Smooth muscle cell (in vitro differentiated cells): ENCODE measurements at regions not wholly inside any gene's neighbourhood (a gene's known extent, or its start where the extent isn't known, plus 50 kb on each side); places are given as distances from the start of the nearest gene placed in this dataset.

ENCODE experiments used
- DNase-seq: peaks from one replicate; lab custom pipeline; 2025; ENCODE audit not compliant: unreplicated experiment; lab: John Stamatoyannopoulos, UW
- H2AFZ ChIP-seq: fragments of 200-600 bp; sonication (generic); 2 replicates; pipeline ENCODE4 v1.6.0; 2016; ENCODE audit warnings: antibody characterized with exemption, low read depth, mild to moderate bottlenecking
- H3F3A ChIP-seq: fragments of 200-600 bp; sonication (generic); 2 replicates; pipeline ENCODE4 v1.6.0; 2017; ENCODE audit warnings: antibody characterized with exemption, low read depth
- H3K27ac ChIP-seq: fragments of 200-600 bp; sonication (generic); 2 replicates; pipeline ENCODE4 v1.5.1; 2016; ENCODE audit warnings: low read depth, mild to moderate bottlenecking
- H3K27me3 ChIP-seq: fragments of 200-600 bp; sonication (generic); 2 replicates; pipeline ENCODE4 v1.6.1; 2016; ENCODE audit warnings: low read depth, mild to moderate bottlenecking
- H3K36me3 ChIP-seq: fragments of 200-600 bp; sonication (generic); 2 replicates; pipeline ENCODE4 v1.5.1; 2016; ENCODE audit warnings: low read depth
- H3K4me1 ChIP-seq: fragments of 200-600 bp; sonication (generic); 2 replicates; pipeline ENCODE4 v1.5.1; 2016; ENCODE audit warnings: low read depth
- H3K4me2 ChIP-seq: fragments of 200-600 bp; sonication (generic); 2 replicates; pipeline ENCODE4 v1.6.0; 2016; ENCODE audit warnings: mild to moderate bottlenecking
- H3K4me3 ChIP-seq: fragments of 200-600 bp; sonication (generic); 2 replicates; pipeline ENCODE4 v1.5.1; 2016; ENCODE audit warnings: mild to moderate bottlenecking
- H3K79me2 ChIP-seq: fragments of 200-600 bp; sonication (generic); 2 replicates; pipeline ENCODE4 v1.6.0; 2016; ENCODE audit warnings: low read depth, mild to moderate bottlenecking
- H3K9ac ChIP-seq: fragments of 200-600 bp; sonication (generic); 2 replicates; pipeline ENCODE4 v1.6.0; 2016; ENCODE audit warnings: low read depth
- H3K9me3 ChIP-seq: fragments of 200-600 bp; sonication (generic); replicated peaks from 2 replicates; pipeline ENCODE4 v1.5.1; 2016; ENCODE audit warnings: low read depth
- H4K20me1 ChIP-seq: fragments of 200-600 bp; sonication (generic); 2 replicates; pipeline ENCODE4 v1.6.0; 2016; ENCODE audit warnings: low read depth
- CTCF ChIP-seq: fragments of 200-600 bp; sonication (generic); IDR thresholded peaks from 2 replicates; pipeline ENCODE4 v1.5.1; 2017; ENCODE audit warnings: borderline replicate concordance, mild to moderate bottlenecking, antibody characterized with exemption; ENCODE audit not compliant: insufficient read depth, poor library complexity, severe bottlenecking
- WGBS: methylation state at CpG from one replicate; pipeline ENCODE4 v1.1.7; 2016; ENCODE audit warnings: low lambda C conversion rate; 5-methylcytosine and 5-hydroxymethylcytosine counted together

GRCh38 chr7:109318136-109318535 lies 748.5 kb downstream of the DNAJB9 start:
- no peak for DNase-seq
- Histone ChIP-seq H4K20me1 (no peaks in the 10 kb centered on the region), H3F3A (no peaks in the 10 kb centered on the region), H3K4me3 (no peak overlapping the region), H3K4me2 (no peak overlapping the region), H3K27ac (no peak overlapping the region), H3K4me1 (no peaks in the 10 kb centered on the region), H3K9ac (no peak overlapping the region), H3K36me3 (no peaks in the 10 kb centered on the region), H3K9me3 (no peaks in the 10 kb centered on the region), H3K79me2 (no peaks in the 10 kb centered on the region), H3K27me3 (no peaks in the 10 kb centered on the region), H2AFZ (no peak overlapping the region)
- TF ChIP-seq CTCF, result no peak

- Histone ChIP-seq H3K4me1 (no peaks in the 10 kb centered on the region), H3K27ac (no peak overlapping the region), H3K9ac (no peak overlapping the region), H3K9me3 (no peaks in the 10 kb centered on the region), H3K79me2 (no peaks in the 10 kb centered on the region), H3K36me3 (no peaks in the 10 kb centered on the region), H3K4me2 (no peak overlapping the region), H2AFZ (no peak overlapping the region), H4K20me1 (no peaks in the 10 kb centered on the region), H3K4me3 (no peak overlapping the region), H3F3A (no peaks in the 10 kb centered on the region), H3K27me3 (no peaks in the 10 kb centered on the region)
- no peak for TF ChIP-seq CTCF
- 90% methylated on average over 2 of the region's 2 CpGs for WGBS
- DNase-seq, result no peak
Measured at GRCh38 chr7:109322833-109323232, 753.2 kb downstream of the DNAJB9 start.

GRCh38 chr7:109331423-109331822 lies 761.7 kb downstream of the DNAJB9 start:
- no peaks in the 10 kb centered on the region for H3K79me2 ChIP-seq
- 92% methylated on average over 4 of the region's 4 CpGs for WGBS
- no peaks in the 10 kb centered on the region for H3K27me3 ChIP-seq
- H2AFZ ChIP-seq, result no peak overlapping the region
- H4K20me1 ChIP-seq, result no peaks in the 10 kb centered on the region
- no peaks in the 10 kb centered on the region for H3K4me1 ChIP-seq
- H3K4me3 ChIP-seq, result no peak overlapping the region
- H3K4me2 ChIP-seq, result no peak overlapping the region
- TF ChIP-seq CTCF, result no peak
- no peak for DNase-seq
- H3K36me3 ChIP-seq, result no peaks in the 10 kb centered on the region
- H3F3A ChIP-seq, result no peaks in the 10 kb centered on the region
- H3K27ac ChIP-seq, result no peak overlapping the region
- H3K9me3 ChIP-seq, result no peaks in the 10 kb centered on the region
- no peak overlapping the region for H3K9ac ChIP-seq

- TF ChIP-seq CTCF, result no peak
- no peak overlapping the region for H3K27ac ChIP-seq
- H3K4me3 ChIP-seq, result no peak overlapping the region
- 97% methylated on average over 3 of the region's 3 CpGs for WGBS
- H3K4me2 ChIP-seq, result no peak overlapping the region
- no peaks in the 10 kb centered on the region for H3K4me1 ChIP-seq
- no peak overlapping the region for H3K9ac ChIP-seq
- no peak overlapping the region for H2AFZ ChIP-seq
- no peaks in the 10 kb centered on the region for H3K36me3 ChIP-seq
- H3K9me3 ChIP-seq, result no peaks in the 10 kb centered on the region
- no peaks in the 10 kb centered on the region for H3K27me3 ChIP-seq
- H3F3A ChIP-seq, result no peaks in the 10 kb centered on the region
- DNase-seq, result no peak
- H4K20me1 ChIP-seq, result no peaks in the 10 kb centered on the region
- H3K79me2 ChIP-seq, result no peaks in the 10 kb centered on the region
Measured at GRCh38 chr7:109335951-109336350, 766.3 kb downstream of the DNAJB9 start.
